ENCODE measurements at regions not wholly inside any gene's neighbourhood (a gene's known extent, or its start where the extent isn't known, plus 50 kb on each side); places are given as distances from the start of the nearest gene placed in this dataset.
"Not testable (repeated sequence)": the region's sequence is repeated elsewhere in the genome, so short reads cannot be mapped to it uniquely, and the experiment has no call there.

GRCh38 chr2:36190097-36190496 is 165.5 kb upstream of the CRIM1 start:
- Histone ChIP-seq H3K9me3 (no peaks in the 10 kb centered on the region), H3K4me1 (ENCODE audit: control insufficient read depth in 1 of 2, low read depth in 2 of 2) (no peaks in the 10 kb centered on the region), H3K27me3 (replicated peaks; ENCODE audit: insufficient read depth) (no peaks in the 10 kb centered on the region), H3K36me3 (no peaks in the 10 kb centered on the region), H3K4me3 (no peak overlapping the region), H3K27ac (no peak overlapping the region)
- ATAC-seq (ENCODE audit: insufficient number of reproducible peaks, low FRiP score, low read depth) (no peak), DNase-seq (ENCODE audit: low spot score) (no peak)
- no peak for TF ChIP-seq CTCF (IDR thresholded peaks at IDR 0.05)

GRCh38 chr2:36185624-36186023 is 170.0 kb upstream of the CRIM1 start:
- no peaks in the 10 kb centered on the region for H3K36me3 ChIP-seq
- H3K4me3 ChIP-seq = no peak overlapping the region
- ATAC-seq (ENCODE audit: insufficient number of reproducible peaks, low FRiP score, low read depth) (no peak), DNase-seq (ENCODE audit: low spot score) (no peak)
- H3K9me3 ChIP-seq = no peaks in the 10 kb centered on the region
- TF ChIP-seq CTCF (IDR thresholded peaks at IDR 0.05) = no peak
- H3K27ac ChIP-seq = no peak overlapping the region
- H3K4me1 ChIP-seq (ENCODE audit: control insufficient read depth in 1 of 2, low read depth in 2 of 2) = no peaks in the 10 kb centered on the region
- H3K27me3 ChIP-seq (replicated peaks; ENCODE audit: insufficient read depth) = no peaks in the 10 kb centered on the region

GRCh38 chr2:36184848-36185247 is 170.7 kb upstream of the CRIM1 start:
- no peak for ATAC-seq (ENCODE audit: insufficient number of reproducible peaks, low FRiP score, low read depth)
- no peak overlapping the region for H3K27ac ChIP-seq

GRCh38 chr2:36180789-36181482 is 174.6 kb upstream of the CRIM1 start:
- not testable (repeated sequence) for H3K36me3 ChIP-seq; ATAC-seq (ENCODE audit: insufficient number of reproducible peaks, low FRiP score, low read depth); DNase-seq (ENCODE audit: low spot score); H3K27me3 ChIP-seq (replicated peaks; ENCODE audit: insufficient read depth); H3K9me3 ChIP-seq; H3K4me1 ChIP-seq (ENCODE audit: control insufficient read depth in 1 of 2, low read depth in 2 of 2); H3K27ac ChIP-seq; H3K4me3 ChIP-seq

More at GRCh38 chr2:36184848-36185247, 170.7 kb upstream of the CRIM1 start:
- H3K27me3 ChIP-seq (replicated peaks; ENCODE audit: insufficient read depth) = no peaks in the 10 kb centered on the region
- H3K4me3 ChIP-seq = no peak overlapping the region
- H3K36me3 ChIP-seq = no peaks in the 10 kb centered on the region
- DNase-seq (ENCODE audit: low spot score) = no peak
- H3K9me3 ChIP-seq = no peaks in the 10 kb centered on the region
- no peaks in the 10 kb centered on the region for H3K4me1 ChIP-seq (ENCODE audit: control insufficient read depth in 1 of 2, low read depth in 2 of 2)
- no peak for TF ChIP-seq CTCF (IDR thresholded peaks at IDR 0.05)

GRCh38 chr2:36180293-36180692 is 175.3 kb upstream of the CRIM1 start:
- ATAC-seq (ENCODE audit: insufficient number of reproducible peaks, low FRiP score, low read depth); DNase-seq (ENCODE audit: low spot score); H3K27me3 ChIP-seq (replicated peaks; ENCODE audit: insufficient read depth); H3K9me3 ChIP-seq; H3K4me3 ChIP-seq; H3K4me1 ChIP-seq (ENCODE audit: control insufficient read depth in 1 of 2, low read depth in 2 of 2); H3K36me3 ChIP-seq; H3K27ac ChIP-seq: not testable (repeated sequence)

GRCh38 chr2:36179668-36180269 is 175.8 kb upstream of the CRIM1 start:
- not testable (repeated sequence) for H3K9me3 ChIP-seq; H3K36me3 ChIP-seq; H3K4me1 ChIP-seq (ENCODE audit: control insufficient read depth in 1 of 2, low read depth in 2 of 2); H3K27me3 ChIP-seq (replicated peaks; ENCODE audit: insufficient read depth); DNase-seq (ENCODE audit: low spot score); ATAC-seq (ENCODE audit: insufficient number of reproducible peaks, low FRiP score, low read depth); H3K27ac ChIP-seq; H3K4me3 ChIP-seq
